Esophagus squamous epithelium (tissue), 4 donors: ENCODE measurements at regions not wholly inside any gene's neighbourhood (a gene's known extent, or its start where the extent isn't known, plus 50 kb on each side); places are given as distances from the start of the nearest gene placed in this dataset.

ENCODE experiments used
- POLR2A ChIP-seq, 4 donors: fragments of 450-650 bp; IDR thresholded peaks; one replicate each; pipeline ENCODE4 v1.6.1; 2017; ENCODE audit warnings: antibody characterized with exemption in 4 of 4, mild to moderate bottlenecking in 4 of 4, moderate library complexity in 3 of 4
- TF ChIP-seq, protein P1 (sequence below), 6 experiments: fragments of 450-650 bp in 4 of 6; fragments of 200-600 bp in 2 of 6; sonication (generic) in 2 of 6; IDR thresholded peaks; one replicate each; pipeline ENCODE4 v1.5.1; 2016 to 2019; ENCODE audit warnings: antibody characterized with exemption in 6 of 6, mild to moderate bottlenecking in 4 of 6, moderate library complexity in 4 of 6

DNA sequence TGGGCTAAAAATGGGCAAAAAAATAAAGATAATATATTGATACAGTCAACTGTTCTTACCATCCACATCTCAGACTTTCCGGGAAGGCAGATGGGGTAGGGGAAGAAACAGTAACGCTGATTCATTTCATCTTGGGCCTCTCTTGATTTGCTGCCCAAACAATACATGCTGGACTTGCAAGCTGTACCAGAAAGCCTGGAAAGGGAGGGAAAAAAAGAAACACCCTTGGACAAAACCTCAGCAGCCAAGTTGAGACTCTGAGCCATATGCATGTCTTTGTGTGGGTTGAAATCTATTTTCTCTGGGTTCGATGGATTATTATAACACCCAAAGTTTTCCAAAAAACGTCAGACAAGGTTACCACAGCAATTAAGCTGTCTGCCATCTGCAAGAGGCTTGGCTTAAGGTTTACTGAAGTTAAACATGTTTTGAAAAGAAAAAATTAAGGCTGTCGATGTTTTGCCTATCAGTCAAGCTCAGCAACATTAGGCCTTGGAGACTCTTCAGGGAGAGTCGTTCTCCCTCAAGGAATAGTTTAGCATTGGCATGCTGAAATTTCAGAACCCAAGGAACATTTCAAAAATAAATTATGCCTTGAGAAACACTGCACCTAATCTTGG, 71.2 kb downstream of the PSMG1 start:
- TF ChIP-seq, protein P1, sequence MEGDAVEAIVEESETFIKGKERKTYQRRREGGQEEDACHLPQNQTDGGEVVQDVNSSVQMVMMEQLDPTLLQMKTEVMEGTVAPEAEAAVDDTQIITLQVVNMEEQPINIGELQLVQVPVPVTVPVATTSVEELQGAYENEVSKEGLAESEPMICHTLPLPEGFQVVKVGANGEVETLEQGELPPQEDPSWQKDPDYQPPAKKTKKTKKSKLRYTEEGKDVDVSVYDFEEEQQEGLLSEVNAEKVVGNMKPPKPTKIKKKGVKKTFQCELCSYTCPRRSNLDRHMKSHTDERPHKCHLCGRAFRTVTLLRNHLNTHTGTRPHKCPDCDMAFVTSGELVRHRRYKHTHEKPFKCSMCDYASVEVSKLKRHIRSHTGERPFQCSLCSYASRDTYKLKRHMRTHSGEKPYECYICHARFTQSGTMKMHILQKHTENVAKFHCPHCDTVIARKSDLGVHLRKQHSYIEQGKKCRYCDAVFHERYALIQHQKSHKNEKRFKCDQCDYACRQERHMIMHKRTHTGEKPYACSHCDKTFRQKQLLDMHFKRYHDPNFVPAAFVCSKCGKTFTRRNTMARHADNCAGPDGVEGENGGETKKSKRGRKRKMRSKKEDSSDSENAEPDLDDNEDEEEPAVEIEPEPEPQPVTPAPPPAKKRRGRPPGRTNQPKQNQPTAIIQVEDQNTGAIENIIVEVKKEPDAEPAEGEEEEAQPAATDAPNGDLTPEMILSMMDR (IDR thresholded peaks at IDR 0.05): no peak
- TF ChIP-seq POLR2A (IDR thresholded peaks at IDR 0.05): no peak
